H1 (cell line): ENCODE measurements at regions not wholly inside any gene's neighbourhood (a gene's known extent, or its start where the extent isn't known, plus 50 kb on each side); places are given as distances from the start of the nearest gene placed in this dataset.

Experiments
- CTCF ChIA-PET: fragments of 300-600 bp; sonication (Branson Sonifier 250); formaldehyde crosslinking; loops from one replicate; lab custom pipeline; 2021; ENCODE audit not compliant: partially characterized antibody; lab: Charles Lee
- POLR2A ChIA-PET: fragments of 300-600 bp; sonication (Branson Sonifier 250); formaldehyde crosslinking; loops from one replicate; lab custom pipeline; 2021; ENCODE audit warnings: inconsistent platforms; ENCODE audit not compliant: partially characterized antibody; lab: Charles Lee
- DNase-seq, 2 experiments: peaks; one replicate each; pipeline versions ENCODE4 v3.0.0 to v3.0.0-alpha.2; 2010 to 2022; ENCODE audit warnings: low spot score in 2 of 2, low read depth in 1 of 2, mixed read lengths in 1 of 2
- FAIRE-seq: peaks from 2 replicates; lab custom pipeline; 2011; peaks lifted over from hg19 to GRCh38; lab: Jason Lieb, UNC
- H2AFZ ChIP-seq: 2 replicates; pipeline ENCODE4 v1.8.1; 2012; ENCODE audit warnings: low read length, inconsistent platforms
- H2AK5ac ChIP-seq: 2 replicates; pipeline ENCODE4 v1.6.1; 2013; ENCODE audit warnings: low read depth, low read length
- H2BK120ac ChIP-seq: replicated peaks from 2 replicates; pipeline ENCODE3; 2013; ENCODE audit warnings: low read depth, low read length, inconsistent platforms
- H2BK12ac ChIP-seq: 2 replicates; pipeline ENCODE4 v1.6.1; 2013; ENCODE audit warnings: low read depth, low read length
- H2BK15ac ChIP-seq: 2 replicates; pipeline ENCODE4 v1.6.1; 2013; ENCODE audit warnings: low read length
- H2BK20ac ChIP-seq: 2 replicates; pipeline ENCODE4 v1.6.1; 2013; ENCODE audit warnings: low read length
- H2BK5ac ChIP-seq: 2 replicates; pipeline ENCODE4 v1.6.1; 2013; ENCODE audit warnings: low read depth, low read length
- H3K14ac ChIP-seq: 2 replicates; pipeline ENCODE4 v1.6.1; 2013; ENCODE audit warnings: inconsistent platforms; ENCODE audit not compliant: insufficient read length
- H3K18ac ChIP-seq: 2 replicates; pipeline ENCODE4 v1.6.1; 2013; ENCODE audit warnings: low read length; ENCODE audit errors: extremely low read depth
- H3K23ac ChIP-seq: 2 replicates; pipeline ENCODE4 v1.6.1; 2013; ENCODE audit warnings: inconsistent platforms; ENCODE audit not compliant: insufficient read length
- H3K23me2 ChIP-seq: 2 replicates; pipeline ENCODE4 v1.6.1; 2013; ENCODE audit warnings: low read depth, low read length
- H3K27ac ChIP-seq: 2 replicates; pipeline ENCODE4 v1.6.1; 2011; ENCODE audit warnings: low read depth, low read length, inconsistent platforms
- H3K27me3 ChIP-seq, 4 experiments: replicated peaks in 1 of 4; 1 replicate in 1 of 4; 2 replicates in 3 of 4; pipeline versions ENCODE4 v1.6.1 to v1.8.1; 2011 to 2013; ENCODE audit warnings: low read length in 3 of 4, mild to moderate bottlenecking in 3 of 4, inconsistent platforms in 2 of 4, mixed read lengths in 2 of 4, moderate library complexity in 1 of 4; ENCODE audit not compliant: control insufficient read depth in 3 of 4, insufficient read depth in 3 of 4; ENCODE audit errors: extremely low read depth in 1 of 4
- H3K36me3 ChIP-seq, 4 experiments: 2 replicates each; pipeline versions ENCODE4 v1.6.1 to v1.8.1; 2011 to 2013; ENCODE audit warnings: mild to moderate bottlenecking in 4 of 4, low read length in 3 of 4, moderate library complexity in 2 of 4, control low read depth in 1 of 4, inconsistent platforms in 1 of 4; ENCODE audit not compliant: insufficient read depth in 4 of 4, control insufficient read depth in 2 of 4
- H3K4ac ChIP-seq: replicated peaks from 2 replicates; pipeline ENCODE3; 2013; ENCODE audit warnings: low read length, low read depth, mixed read lengths, inconsistent platforms; ENCODE audit not compliant: insufficient read length
- H3K4me1 ChIP-seq, 4 experiments: replicated peaks in 1 of 4; 1 replicate in 1 of 4; 2 replicates in 3 of 4; pipeline versions ENCODE4 v1.6.1 to v1.8.1; 2011 to 2013; ENCODE audit warnings: low read length in 3 of 4, inconsistent platforms in 2 of 4, mixed read lengths in 1 of 4; ENCODE audit not compliant: insufficient read depth in 4 of 4, control insufficient read depth in 3 of 4
- H3K4me2 ChIP-seq, 2 experiments: 2 replicates each; pipeline versions ENCODE4 v1.6.1 to v1.8.1; 2011 to 2013; ENCODE audit warnings: low read depth in 2 of 2, low read length in 2 of 2, control low read depth in 1 of 2, inconsistent platforms in 1 of 2, mild to moderate bottlenecking in 1 of 2; ENCODE audit not compliant: insufficient read depth in 1 of 2
- H3K4me3 ChIP-seq, 4 experiments: fragments of 200-600, 300-600 bp in 1 of 4; sonication (generic), shearing (Covaris generic), sonication (Bioruptor Twin) in 1 of 4; 2 replicates each; pipeline versions ENCODE4 v1.5.1 to v1.8.1; 2011 to 2016; ENCODE audit warnings: low read length in 4 of 4, low read depth in 3 of 4, control low read depth in 2 of 4, inconsistent platforms in 2 of 4, mild to moderate bottlenecking in 2 of 4, mixed read lengths in 1 of 4, moderate library complexity in 1 of 4; ENCODE audit not compliant: insufficient read depth in 2 of 4; ENCODE audit errors: extremely low read depth in 1 of 4
- H3K56ac ChIP-seq: replicated peaks from 2 replicates; pipeline ENCODE3; 2013; ENCODE audit warnings: low read depth, mild to moderate bottlenecking, mixed read lengths, low read length, inconsistent platforms; ENCODE audit not compliant: insufficient read length
- H3K79me1 ChIP-seq: 2 replicates; pipeline ENCODE4 v1.6.1; 2013; ENCODE audit warnings: low read depth, low read length, control low read depth
- H3K79me2 ChIP-seq, 2 experiments: 2 replicates each; pipeline versions ENCODE4 v1.6.1 to v1.8.1; 2012 to 2013; ENCODE audit warnings: low read length in 2 of 2, mild to moderate bottlenecking in 2 of 2, inconsistent platforms in 1 of 2; ENCODE audit not compliant: insufficient read depth in 2 of 2, control insufficient read depth in 1 of 2
- H3K9ac ChIP-seq, 4 experiments: replicated peaks in 1 of 4; 1 replicate in 1 of 4; 2 replicates in 3 of 4; pipeline versions ENCODE4 v1.6.1 to v1.8.1; 2011 to 2013; ENCODE audit warnings: low read depth in 3 of 4, low read length in 3 of 4, control low read depth in 2 of 4, mild to moderate bottlenecking in 2 of 4, moderate library complexity in 2 of 4, inconsistent platforms in 1 of 4; ENCODE audit errors: extremely low read depth in 1 of 4
- H3K9me3 ChIP-seq, 2 experiments: 2 replicates each; pipeline versions ENCODE4 v1.6.1 to v1.8.1; 2012 to 2013; ENCODE audit warnings: mild to moderate bottlenecking in 2 of 2, moderate library complexity in 2 of 2, control low read depth in 1 of 2, inconsistent platforms in 1 of 2, low read depth in 1 of 2, low read length in 1 of 2, mixed read lengths in 1 of 2; ENCODE audit not compliant: insufficient read depth in 2 of 2
- H4K20me1 ChIP-seq, 2 experiments: replicated peaks in 1 of 2; 2 replicates each; pipeline versions ENCODE3 to v1.8.1; 2011 to 2013; ENCODE audit warnings: inconsistent platforms in 2 of 2, low read length in 2 of 2, mild to moderate bottlenecking in 1 of 2; ENCODE audit not compliant: insufficient read depth in 2 of 2, control insufficient read depth in 1 of 2
- H4K5ac ChIP-seq: 2 replicates; pipeline ENCODE4 v1.6.1; 2013; ENCODE audit warnings: low read length, low read depth, mixed read lengths, inconsistent platforms; ENCODE audit not compliant: insufficient read length
- H4K8ac ChIP-seq: 2 replicates; pipeline ENCODE4 v1.8.0; 2013; ENCODE audit warnings: mild to moderate bottlenecking, moderate library complexity, low read length, inconsistent platforms; ENCODE audit not compliant: insufficient read depth; ENCODE audit errors: extremely low read depth
- H4K91ac ChIP-seq: replicated peaks from 2 replicates; pipeline ENCODE3; 2013; ENCODE audit warnings: low read length, mixed read lengths, inconsistent platforms; ENCODE audit not compliant: insufficient read length
- BCL11A ChIP-seq, 2 experiments: IDR thresholded peaks; one replicate each; pipeline ENCODE4 v1.6.1; 2011; ENCODE audit warnings: low read depth in 2 of 2, low read length in 2 of 2, mild to moderate bottlenecking in 2 of 2
- CBX5 ChIP-seq: fragments of 300-800, 300-1000 bp; sonication (generic); IDR thresholded peaks from 2 replicates; pipeline ENCODE4 v1.7.1; 2016; ENCODE audit warnings: antibody characterized with exemption, low read length, low read depth
- CHD1 ChIP-seq: IDR thresholded peaks from 2 replicates; pipeline ENCODE4 v1.6.1; 2012; ENCODE audit warnings: low read depth, low read length, improper control_type of control experiment
- CTBP2 ChIP-seq: IDR thresholded peaks from 2 replicates; pipeline ENCODE4 v1.7.0; 2011; ENCODE audit warnings: borderline replicate concordance, mild to moderate bottlenecking, moderate library complexity, mixed read lengths, low read length; ENCODE audit not compliant: insufficient read depth, insufficient read length
- EGR1 ChIP-seq: IDR thresholded peaks from 2 replicates; pipeline ENCODE4 v1.6.1; 2011; ENCODE audit warnings: low read depth, low read length, borderline replicate concordance
- GTF2F1 ChIP-seq: IDR thresholded peaks from 2 replicates; pipeline ENCODE4 v1.6.1; 2012; ENCODE audit warnings: low read depth, low read length, improper control_type of control experiment, borderline replicate concordance
- RAD21 ChIP-seq, 2 experiments: IDR thresholded peaks in 1 of 2; conservative IDR thresholded peaks in 1 of 2; 2 replicates each; pipeline ENCODE4 v1.6.1; 2011; ENCODE audit warnings: low read depth in 2 of 2, low read length in 2 of 2, improper control_type of control experiment in 1 of 2, inconsistent platforms in 1 of 2, mild to moderate bottlenecking in 1 of 2, moderate library complexity in 1 of 2
- RFX5 ChIP-seq: IDR thresholded peaks from 2 replicates; pipeline ENCODE4 v1.6.1; 2011; ENCODE audit warnings: low read depth, low read length, improper control_type of control experiment, borderline replicate concordance
- SAP30 ChIP-seq: fragments of 300-600 bp; sonication (generic); IDR thresholded peaks from 2 replicates; pipeline ENCODE4 v1.7.1; 2012; ENCODE audit warnings: low read length, moderate library complexity, mild to moderate bottlenecking, inconsistent platforms; ENCODE audit not compliant: insufficient read depth, insufficient replicate concordance
- SIX5 ChIP-seq: IDR thresholded peaks from 2 replicates; pipeline ENCODE4 v1.6.1; 2011; ENCODE audit warnings: mild to moderate bottlenecking, low read depth, low read length
- SP1 ChIP-seq: IDR thresholded peaks from 2 replicates; pipeline ENCODE4 v1.6.1; 2011; ENCODE audit warnings: low read depth, low read length
- SP2 ChIP-seq: IDR thresholded peaks from 2 replicates; pipeline ENCODE4 v1.6.1; 2012; ENCODE audit warnings: mild to moderate bottlenecking, low read length, inconsistent platforms
- SUZ12 ChIP-seq: fragments of 200-600 bp; sonication (generic); IDR thresholded peaks from 2 replicates; pipeline ENCODE4 v1.6.1; 2012; ENCODE audit warnings: mild to moderate bottlenecking, inconsistent platforms, low read length, moderate library complexity, mixed read lengths
- TCF12 ChIP-seq: IDR thresholded peaks from 2 replicates; pipeline ENCODE4 v1.6.1; 2011; ENCODE audit warnings: low read depth, mild to moderate bottlenecking, low read length
- WGBS, 2 experiments: shearing (Covaris generic) in 1 of 2; methylation state at CpG; one replicate each; pipeline versions ENCODE4 v1.1.6 to v1.1.7; 2013 to 2015; ENCODE audit warnings: low lambda C conversion rate in 2 of 2, mixed read lengths in 2 of 2, inconsistent platforms in 1 of 2, low coverage in 1 of 2, missing lambda C conversion rate in 1 of 2; ENCODE audit not compliant: insufficient replicate concordance in 2 of 2, insufficient coverage in 1 of 2, insufficient read length in 1 of 2; ENCODE audit errors: extremely low coverage in 1 of 2, missing lambda C conversion rate in 1 of 2; 5-methylcytosine and 5-hydroxymethylcytosine counted together

DNA sequence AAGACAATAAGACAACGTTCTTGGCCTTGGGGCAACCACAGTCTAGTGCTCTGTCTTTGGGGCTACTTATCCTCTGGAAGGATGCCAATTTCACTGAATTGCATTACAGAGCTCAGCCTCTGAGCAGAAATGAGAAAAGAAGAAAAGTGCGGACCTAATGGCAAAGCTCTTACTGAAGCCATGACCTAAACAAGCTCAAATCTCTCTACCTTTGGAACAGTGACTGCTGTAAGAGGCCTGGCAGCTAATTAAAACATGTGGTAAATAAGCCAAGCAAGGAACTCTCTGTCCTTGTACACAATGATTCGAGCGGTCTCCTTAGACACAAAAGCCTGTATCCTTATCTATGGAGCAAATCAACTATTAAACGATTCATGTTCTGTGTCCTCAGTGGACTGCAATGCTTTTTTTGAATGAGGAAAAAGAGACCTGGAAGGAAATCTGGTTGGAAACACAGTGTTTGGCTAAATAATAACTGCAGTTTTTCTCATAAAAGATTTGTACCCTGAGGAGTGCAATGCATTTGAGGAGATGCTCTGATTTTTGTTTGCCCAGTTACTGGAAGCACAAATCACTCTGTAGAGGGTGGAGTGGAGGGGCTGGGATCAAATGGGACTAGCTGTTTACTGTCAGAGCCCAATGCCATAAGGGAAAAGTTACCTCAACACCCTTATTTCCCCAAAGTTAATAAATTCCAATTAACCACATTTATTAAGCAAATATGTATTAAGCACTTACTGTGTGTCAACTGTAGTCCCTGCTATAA lies 113.9 kb downstream of the NDUFA12 start:
- Histone ChIP-seq H3K4me2 (no peak overlapping the region), H4K91ac (no peak overlapping the region), H3K14ac (no peak overlapping the region), H2BK20ac (no peak overlapping the region), H2BK12ac (no peak overlapping the region), H2BK15ac (no peak overlapping the region), H3K18ac (no peak overlapping the region), H3K27ac (no peak overlapping the region), H3K9me3 (no peaks in the 10 kb centered on the region), H3K79me1 (no peaks in the 10 kb centered on the region), H3K9ac (no peak overlapping the region), H3K4me1 (no peaks in the 10 kb centered on the region), H3K79me2 (no peaks in the 10 kb centered on the region), H2AK5ac (no peak overlapping the region), H3K27me3 (no peaks in the 10 kb centered on the region), H4K8ac (no peak overlapping the region), H3K23me2 (no peaks in the 10 kb centered on the region), H3K23ac (no peak overlapping the region), H3K36me3 (no peaks in the 10 kb centered on the region), H2BK5ac (no peak overlapping the region), H2BK120ac (no peak overlapping the region), H3K4ac (no peak overlapping the region), H3K56ac (no peak overlapping the region), H4K5ac (no peak overlapping the region), H3K4me3 (no peak overlapping the region), H4K20me1 (no peaks in the 10 kb centered on the region), H2AFZ (no peak overlapping the region)
- FAIRE-seq (no peak), DNase-seq (no peak)
- WGBS, 2 experiments = 89% methylated on average over 5 of the region's 5 CpGs; no CpG with 5 or more reads in 1 of the 2 experiments
- ChIA-PET POLR2A (no interaction called here), CTCF (interaction anchor here (0.9 to 1.7 kb wide), 4 partner anchors 9 to 16 kb away, joined by 3 to 7 read pairs (median 3); no protein-coding TSS in a partner anchor)
- TF ChIP-seq RAD21 (IDR thresholded peaks at IDR 0.05 in 1 of 2, conservative IDR thresholded peaks at IDR 0.05 in 1 of 2; ENCODE audit: low read depth in 2 of 2, low read length in 2 of 2) (no peak), GTF2F1 (no peak), SIX5 (no peak), TCF12 (no peak), EGR1 (no peak), SUZ12 (no peak), CBX5 (no peak), CTBP2 (no peak), BCL11A (IDR thresholded peaks at IDR 0.05; ENCODE audit: low read depth in 2 of 2, low read length in 2 of 2) (no peak), CHD1 (no peak), SP1 (no peak), SP2 (no peak), SAP30 (no peak), RFX5 (no peak)
